Effector memory CD8-positive, alpha-beta T cell (primary cell): ENCODE measurements at regions not wholly inside any gene's neighbourhood (a gene's known extent, or its start where the extent isn't known, plus 50 kb on each side); places are given as distances from the start of the nearest gene placed in this dataset.
"Not testable (repeated sequence)": the region's sequence is repeated elsewhere in the genome, so short reads cannot be mapped to it uniquely, and the experiment has no call there.

Experiments
- ATAC-seq: fragments of 150-1000 bp; cut with Tn5 transposase; replicated peaks from 2 replicates; pipeline ENCODE4 v1.10.0; 2021; ENCODE audit warnings: mild to moderate bottlenecking, moderate library complexity
- DNase-seq, 3 experiments: peaks; one replicate each; pipeline ENCODE4 v3.0.0; 2021
- H3K27ac Mint-ChIP-seq, 2 donors: one replicate each; pipeline ENCODE4 v1.8.0; 2022; ENCODE audit warnings: mild to moderate bottlenecking in 2 of 2, mixed read lengths in 2 of 2, moderate library complexity in 2 of 2
- H3K27me3 Mint-ChIP-seq, 2 donors: one replicate each; pipeline ENCODE4 v1.8.0; 2022; ENCODE audit warnings: mixed read lengths in 2 of 2
- H3K36me3 Mint-ChIP-seq: one replicate; pipeline ENCODE4 v1.8.0; 2022; ENCODE audit warnings: mild to moderate bottlenecking, moderate library complexity, mixed read lengths; ENCODE audit not compliant: insufficient read depth
- H3K4me1 Mint-ChIP-seq, 2 donors: one replicate each; pipeline ENCODE4 v1.8.0; 2022; ENCODE audit warnings: low read depth in 2 of 2, mixed read lengths in 2 of 2
- H3K4me3 Mint-ChIP-seq, 2 donors: one replicate each; pipeline ENCODE4 v1.8.0; 2022; ENCODE audit warnings: mild to moderate bottlenecking in 2 of 2, mixed read lengths in 2 of 2, moderate library complexity in 2 of 2
- H3K9me3 Mint-ChIP-seq, 2 donors: one replicate each; pipeline ENCODE4 v1.8.0; 2022; ENCODE audit warnings: mixed read lengths in 2 of 2

DNA sequence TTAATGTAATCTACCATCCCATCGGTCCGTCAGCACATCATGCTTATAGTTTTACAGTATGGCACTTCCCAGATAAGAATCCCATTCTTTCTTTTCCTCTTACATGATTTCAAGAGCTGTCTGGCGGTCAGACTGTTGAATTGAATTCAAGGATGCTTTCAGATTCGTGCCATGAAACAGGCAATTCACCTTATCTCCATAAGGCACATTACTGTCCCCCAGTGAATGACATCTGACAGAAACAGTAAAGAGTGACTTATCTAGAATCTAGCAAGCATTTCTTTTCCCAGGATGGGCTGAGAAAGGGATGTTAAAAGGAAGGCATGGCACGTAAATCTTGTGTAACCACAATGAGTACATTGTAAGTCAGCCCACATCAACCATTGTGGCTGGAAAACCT, 61.1 kb upstream of the SEM1 start:
- Mint-ChIP-seq H3K36me3 (no peaks in the 10 kb centered on the region), H3K4me1 (no peaks in the 10 kb centered on the region), H3K4me3 (no peak overlapping the region), H3K27me3 (peaks cover 29 to 31% of the 10 kb centered on the region in 2 donors), H3K9me3 (no peaks in the 10 kb centered on the region), H3K27ac (no peak overlapping the region)
- ATAC-seq (no peak), DNase-seq (no peak)

DNA sequence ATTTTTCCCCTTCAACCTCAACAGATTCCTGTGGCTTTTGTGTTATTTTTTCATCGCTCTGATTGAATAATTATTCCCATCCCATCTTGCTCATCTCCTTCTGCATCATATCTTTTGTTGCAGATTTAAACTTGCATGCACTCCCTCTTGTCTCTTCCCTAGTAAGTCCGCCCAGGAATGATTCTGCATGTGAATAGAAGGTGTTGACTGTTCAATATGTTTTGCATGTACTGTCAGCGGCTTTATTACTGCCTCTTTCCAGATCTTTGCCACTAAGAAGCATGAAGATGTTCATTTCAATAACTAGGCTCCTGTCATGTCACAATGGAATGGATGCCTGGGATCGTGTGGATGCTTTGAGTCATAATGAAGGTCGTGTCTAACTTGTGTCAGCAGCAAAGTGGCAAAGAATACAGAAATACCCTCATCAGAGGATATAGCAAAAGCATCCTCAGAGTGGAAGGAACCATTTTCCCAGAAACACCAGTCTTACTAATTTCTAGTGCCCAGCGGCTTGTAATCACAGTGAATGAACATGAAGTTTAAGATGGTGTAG, 62.6 kb upstream of the SEM1 start:
- Mint-ChIP-seq H3K27me3 (peaks cover 29 to 37% of the 10 kb centered on the region in 2 donors), H3K27ac (no peak overlapping the region), H3K36me3 (no peaks in the 10 kb centered on the region), H3K4me3 (no peak overlapping the region), H3K4me1 (no peaks in the 10 kb centered on the region), H3K9me3 (no peaks in the 10 kb centered on the region)
- DNase-seq (no peak), ATAC-seq (no peak)

DNA sequence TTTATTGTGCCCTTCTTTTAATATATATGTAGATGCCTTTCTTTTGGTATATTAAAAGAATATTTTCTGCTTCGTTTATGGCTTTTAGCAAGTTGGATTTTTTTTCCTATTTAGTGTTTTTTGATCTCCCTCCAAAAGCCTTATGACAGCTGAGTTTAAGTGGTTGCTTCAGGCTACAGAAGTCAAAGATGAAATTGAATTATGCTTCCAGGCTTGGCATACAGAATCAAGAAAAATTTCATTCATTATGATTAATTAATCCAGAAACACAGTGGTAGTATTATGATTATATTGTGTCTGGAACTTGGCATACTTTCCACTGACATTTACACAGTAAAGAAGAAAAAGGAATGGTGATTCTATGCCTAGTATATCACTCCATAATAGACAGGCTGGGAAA, 63.8 kb upstream of the SEM1 start:
- no peaks in the 10 kb centered on the region for H3K4me1 Mint-ChIP-seq
- DNase-seq: no peak
- peaks cover 29 to 37% of the 10 kb centered on the region in 2 donors for H3K27me3 Mint-ChIP-seq
- ATAC-seq: no peak
- H3K9me3 Mint-ChIP-seq: no peaks in the 10 kb centered on the region
- no peak overlapping the region for H3K4me3 Mint-ChIP-seq
- H3K36me3 Mint-ChIP-seq: no peaks in the 10 kb centered on the region
- H3K27ac Mint-ChIP-seq: no peak overlapping the region

- Mint-ChIP-seq H3K27ac (no peak overlapping the region), H3K27me3 (peaks cover 32 to 37% of the 10 kb centered on the region in 2 donors), H3K4me1 (no peaks in the 10 kb centered on the region), H3K36me3 (no peaks in the 10 kb centered on the region), H3K4me3 (no peak overlapping the region), H3K9me3 (no peaks in the 10 kb centered on the region)
- DNase-seq: no peak
- ATAC-seq: no peak
These were observed 64.7 kb upstream of the SEM1 start for GRCh38 chr7:96774358-96774757.

GRCh38 chr7:96775046-96775445, 65.4 kb upstream of the SEM1 start:
- DNase-seq: no peak
- no peaks in the 10 kb centered on the region for H3K36me3 Mint-ChIP-seq
- no peak overlapping the region for H3K4me3 Mint-ChIP-seq
- ATAC-seq: no peak
- peaks cover 37% of the 10 kb centered on the region in 2 donors for H3K27me3 Mint-ChIP-seq
- H3K27ac Mint-ChIP-seq: no peak overlapping the region
- no peaks in the 10 kb centered on the region for H3K9me3 Mint-ChIP-seq
- H3K4me1 Mint-ChIP-seq: no peaks in the 10 kb centered on the region

DNA sequence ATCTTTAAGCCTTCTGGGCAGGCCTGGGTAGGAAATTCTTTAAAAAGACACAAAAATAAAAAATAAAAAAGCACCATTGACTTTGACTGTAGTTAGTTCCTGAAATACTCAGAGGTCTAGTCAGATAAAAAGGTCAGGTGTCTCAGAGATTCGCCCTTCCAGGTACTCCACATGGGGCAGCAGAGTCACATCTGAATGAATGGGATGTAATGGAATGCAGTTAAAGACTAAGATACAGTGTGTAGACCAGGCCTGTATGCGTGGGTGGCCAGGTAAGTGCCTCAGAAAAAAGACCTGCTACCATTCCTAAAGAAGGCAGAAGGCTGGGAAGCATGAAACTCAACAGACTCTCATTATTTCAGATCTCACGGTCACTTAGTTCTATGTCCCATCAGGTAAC, 68.6 kb upstream of the SEM1 start:
- peaks cover 26 to 30% of the 10 kb centered on the region in 2 donors for H3K27me3 Mint-ChIP-seq
- no peak for DNase-seq
- H3K4me3 Mint-ChIP-seq: no peak overlapping the region
- ATAC-seq: no peak
- no peaks in the 10 kb centered on the region for H3K9me3 Mint-ChIP-seq
- no peaks in the 10 kb centered on the region for H3K4me1 Mint-ChIP-seq
- H3K27ac Mint-ChIP-seq: no peak overlapping the region
- H3K36me3 Mint-ChIP-seq: no peaks in the 10 kb centered on the region

DNA sequence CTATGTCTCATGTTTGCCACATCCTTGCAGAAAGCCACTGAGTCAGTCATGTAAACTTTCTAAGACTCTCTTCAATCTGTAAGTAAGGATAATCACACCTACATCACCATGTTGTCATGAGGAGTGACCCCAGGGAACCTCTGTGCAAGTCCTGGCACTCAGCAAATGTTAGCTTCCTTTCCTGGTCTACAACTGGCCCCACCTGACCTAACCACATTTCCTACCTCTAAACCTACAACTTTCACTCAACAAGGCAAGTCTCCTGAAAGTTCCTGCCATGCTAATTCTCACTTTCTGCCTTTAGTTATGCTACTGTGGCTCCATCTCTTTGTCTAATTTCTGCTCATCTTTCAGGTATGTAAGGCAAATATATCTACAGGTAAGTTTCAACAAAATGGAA, 72.3 kb upstream of the SEM1 start:
- Mint-ChIP-seq H3K9me3 (no peaks in the 10 kb centered on the region), H3K27me3 (peaks cover 0 to 9% of the 10 kb centered on the region in 2 donors), H3K27ac (no peak overlapping the region), H3K4me3 (no peak overlapping the region), H3K4me1 (no peaks in the 10 kb centered on the region), H3K36me3 (no peaks in the 10 kb centered on the region)
- ATAC-seq (no peak), DNase-seq (no peak)

DNA sequence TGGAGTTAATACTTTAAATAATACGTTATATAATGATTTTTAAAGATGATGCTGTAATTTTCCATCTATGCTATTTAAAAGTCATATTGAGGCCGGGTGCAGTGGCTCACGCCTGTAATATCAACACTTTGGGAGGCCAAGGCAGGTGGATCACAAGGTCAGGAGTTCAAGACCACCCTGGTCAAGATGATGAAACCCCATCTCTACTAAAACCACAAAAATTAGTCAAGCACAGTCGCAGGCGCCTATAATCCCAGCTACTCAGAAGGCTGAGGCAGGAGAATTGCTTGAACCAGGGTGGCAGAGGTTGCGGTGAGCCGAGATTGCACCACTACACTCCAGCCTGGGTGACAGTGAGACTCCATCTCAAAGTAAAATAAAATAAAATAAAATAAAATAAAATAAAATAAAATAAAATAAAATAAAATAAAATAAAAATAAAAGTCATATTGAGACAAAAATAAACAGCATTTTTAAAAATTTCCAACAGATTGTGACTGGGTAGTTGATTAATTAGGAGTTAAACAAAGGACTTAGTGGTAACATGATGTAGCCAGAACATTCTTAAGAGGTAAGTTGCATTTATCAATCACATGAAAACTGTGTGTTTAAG, 73.1 kb upstream of the SEM1 start:
- H3K4me1 Mint-ChIP-seq, H3K27ac Mint-ChIP-seq, H3K36me3 Mint-ChIP-seq, H3K4me3 Mint-ChIP-seq, H3K27me3 Mint-ChIP-seq, ATAC-seq, DNase-seq, H3K9me3 Mint-ChIP-seq: not testable (repeated sequence)

- DNase-seq (no peak), ATAC-seq (no peak)
- Mint-ChIP-seq H3K4me3 (no peak overlapping the region), H3K27ac (no peak overlapping the region), H3K27me3 (peaks cover 0 to 3% of the 10 kb centered on the region in 2 donors), H3K4me1 (no peaks in the 10 kb centered on the region), H3K9me3 (no peaks in the 10 kb centered on the region), H3K36me3 (no peaks in the 10 kb centered on the region)
These were observed 75.0 kb upstream of the SEM1 start for GRCh38 chr7:96784597-96784996.

DNA sequence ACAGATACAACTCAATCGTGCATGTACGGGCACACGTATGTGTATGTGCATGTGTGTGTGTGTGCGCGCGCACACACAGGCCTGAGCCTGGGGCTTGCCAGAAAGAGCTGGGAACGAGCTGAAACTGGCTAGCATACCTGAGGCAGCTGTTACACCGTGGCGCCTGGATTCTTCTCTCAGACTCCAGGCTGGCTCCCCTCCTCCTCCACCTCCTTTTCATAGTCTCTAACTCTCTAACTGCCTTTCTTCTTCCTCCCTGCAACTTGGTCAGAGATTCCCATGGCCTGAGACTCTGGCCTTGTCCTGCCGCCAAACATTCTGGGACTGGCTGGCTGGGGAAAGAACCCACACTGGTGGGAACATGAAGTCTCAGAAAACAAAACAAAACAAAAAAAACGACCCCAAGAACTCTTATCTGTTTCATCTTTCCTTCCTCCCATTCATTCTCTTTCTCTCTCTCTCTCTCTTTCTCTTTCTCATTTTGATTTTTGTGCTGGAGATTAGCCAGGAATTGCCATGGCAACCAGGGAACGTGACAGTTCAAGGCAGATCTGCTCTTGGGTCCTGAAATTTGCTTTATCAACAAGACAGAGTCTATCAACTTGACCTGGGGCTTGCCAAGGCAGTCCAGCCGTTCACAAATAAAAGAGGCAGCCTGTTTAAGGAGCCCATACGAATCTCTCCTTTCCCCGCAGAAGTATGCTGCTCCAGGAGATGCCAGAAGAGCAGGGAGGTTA, 76.8 kb upstream of the SEM1 start:
- no peaks in the 10 kb centered on the region for H3K9me3 Mint-ChIP-seq
- no peaks in the 10 kb centered on the region for H3K27me3 Mint-ChIP-seq
- H3K27ac Mint-ChIP-seq: no peak overlapping the region
- no peaks in the 10 kb centered on the region for H3K4me1 Mint-ChIP-seq
- no peaks in the 10 kb centered on the region for H3K36me3 Mint-ChIP-seq
- ATAC-seq (no peak), DNase-seq (no peak)
- no peak overlapping the region for H3K4me3 Mint-ChIP-seq

- H3K27me3 Mint-ChIP-seq: no peaks in the 10 kb centered on the region
- no peak overlapping the region for H3K27ac Mint-ChIP-seq
- H3K4me3 Mint-ChIP-seq: no peak overlapping the region
- H3K4me1 Mint-ChIP-seq: no peaks in the 10 kb centered on the region
- no peak for ATAC-seq
- H3K9me3 Mint-ChIP-seq: no peaks in the 10 kb centered on the region
- H3K36me3 Mint-ChIP-seq: no peaks in the 10 kb centered on the region
- DNase-seq: no peak
These were observed 77.4 kb upstream of the SEM1 start for GRCh38 chr7:96786998-96787395.

DNA sequence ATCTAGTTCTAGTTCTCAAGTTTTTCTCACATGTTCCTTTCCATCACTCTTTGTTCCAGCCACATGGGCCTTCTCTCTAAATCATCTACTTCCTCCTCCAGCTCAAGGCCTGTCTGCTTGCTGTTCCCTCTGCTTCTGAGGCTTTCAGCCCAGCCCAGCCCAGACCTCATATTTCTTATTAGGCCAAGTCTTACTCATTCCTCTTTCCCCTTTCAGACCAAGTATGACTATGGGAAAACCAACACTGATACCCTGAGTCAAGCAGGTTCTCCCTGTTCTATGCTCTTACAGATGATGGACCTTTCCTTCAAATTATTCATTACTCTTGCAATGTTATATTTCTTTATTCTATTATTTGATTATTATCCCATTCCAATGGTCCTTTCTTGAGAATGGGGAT, 80.3 kb upstream of the SEM1 start:
- no peaks in the 10 kb centered on the region for H3K4me1 Mint-ChIP-seq
- peaks cover 7 to 13% of the 10 kb centered on the region in 2 donors for H3K27me3 Mint-ChIP-seq
- no peak overlapping the region for H3K4me3 Mint-ChIP-seq
- no peaks in the 10 kb centered on the region for H3K36me3 Mint-ChIP-seq
- no peak overlapping the region for H3K27ac Mint-ChIP-seq
- DNase-seq: no peak
- H3K9me3 Mint-ChIP-seq: no peaks in the 10 kb centered on the region
- ATAC-seq: no peak

DNA sequence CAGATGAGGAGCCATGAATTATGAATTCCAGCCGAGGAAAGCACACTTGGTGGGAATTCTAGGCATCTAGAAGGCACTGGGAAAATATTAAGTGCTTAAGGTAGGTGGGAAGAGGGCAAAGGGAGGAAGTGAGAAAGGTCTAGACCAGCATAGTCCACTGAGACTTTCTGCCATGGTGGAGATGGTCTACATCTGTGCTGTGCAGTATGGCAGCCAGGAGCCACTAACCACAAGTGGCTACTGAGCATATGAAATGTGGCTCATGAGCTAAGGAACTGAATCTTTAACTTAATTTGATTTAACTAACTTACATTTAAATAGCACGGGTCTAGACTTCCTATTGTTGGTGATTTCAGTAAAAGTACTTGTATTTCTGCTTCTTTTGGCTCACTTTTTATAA, 82.5 kb upstream of the SEM1 start:
- no peaks in the 10 kb centered on the region for H3K4me1 Mint-ChIP-seq
- DNase-seq (no peak), ATAC-seq (no peak)
- H3K27me3 Mint-ChIP-seq: peaks cover 13 to 14% of the 10 kb centered on the region in 2 donors
- H3K9me3 Mint-ChIP-seq: no peaks in the 10 kb centered on the region
- H3K27ac Mint-ChIP-seq: no peak overlapping the region
- no peaks in the 10 kb centered on the region for H3K36me3 Mint-ChIP-seq
- no peak overlapping the region for H3K4me3 Mint-ChIP-seq

DNA sequence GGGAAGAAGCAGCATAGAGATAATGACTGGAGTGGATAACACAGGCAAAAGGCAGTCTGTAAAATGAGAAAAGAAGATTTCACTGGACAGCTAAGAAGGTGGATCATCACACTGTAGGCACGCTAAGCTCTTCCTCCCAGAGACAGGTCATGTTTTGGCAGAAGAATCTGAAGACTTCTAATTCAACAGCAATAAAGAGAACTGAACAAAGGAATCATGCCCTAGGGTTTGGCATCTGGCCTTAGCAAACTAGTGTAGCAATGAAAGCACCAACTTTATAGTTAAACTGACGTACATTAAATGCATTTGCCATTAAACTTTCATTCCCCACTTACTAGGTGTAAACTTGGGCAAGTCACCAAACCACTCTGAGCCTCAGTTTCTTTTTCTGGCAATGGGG, 84.4 kb upstream of the SEM1 start:
- Mint-ChIP-seq H3K4me3 (no peak overlapping the region), H3K9me3 (no peaks in the 10 kb centered on the region), H3K36me3 (no peaks in the 10 kb centered on the region), H3K27ac (no peak overlapping the region), H3K4me1 (no peaks in the 10 kb centered on the region), H3K27me3 (peaks cover 27 to 28% of the 10 kb centered on the region in 2 donors)
- no peak for DNase-seq
- no peak for ATAC-seq
